DND-41 (cell line): ENCODE measurements at regions not wholly inside any gene's neighbourhood (a gene's known extent, or its start where the extent isn't known, plus 50 kb on each side); places are given as distances from the start of the nearest gene placed in this dataset.

Experiments used
- EZH2 ChIP-seq: IDR thresholded peaks from 3 replicates; pipeline ENCODE4 v1.6.1; 2012; ENCODE audit warnings: borderline replicate concordance, low read depth, mild to moderate bottlenecking, moderate library complexity, low read length, inconsistent platforms; ENCODE audit not compliant: severe bottlenecking
- TF ChIP-seq, protein P1 (sequence below): IDR thresholded peaks from 2 replicates; pipeline ENCODE4 v1.5.1; 2012; ENCODE audit warnings: borderline replicate concordance, low read length, moderate library complexity, mild to moderate bottlenecking; ENCODE audit not compliant: poor library complexity, severe bottlenecking; ENCODE audit errors: extremely low read depth

DNA sequence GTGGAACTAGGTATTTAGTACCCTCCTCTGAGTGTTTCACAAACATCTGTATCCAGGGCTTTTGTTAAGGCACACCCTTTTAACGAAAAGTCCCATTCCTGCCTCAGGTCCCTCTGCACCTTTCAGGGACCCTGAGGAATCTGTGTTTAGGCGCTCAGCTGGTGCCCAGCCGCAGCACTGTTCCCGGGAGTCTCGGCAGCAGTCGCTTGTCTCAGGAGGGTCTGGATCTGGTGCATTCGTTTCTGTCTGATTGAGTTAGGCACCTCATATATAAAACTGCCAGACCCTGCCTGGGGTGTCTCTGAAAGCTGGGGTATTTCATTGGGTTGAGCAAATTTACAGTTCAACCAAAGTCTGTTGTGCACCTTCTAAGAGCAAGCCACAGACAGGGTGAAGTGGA, 162.8 kb upstream of the TOPAZ1 start:
- TF ChIP-seq, protein P1, sequence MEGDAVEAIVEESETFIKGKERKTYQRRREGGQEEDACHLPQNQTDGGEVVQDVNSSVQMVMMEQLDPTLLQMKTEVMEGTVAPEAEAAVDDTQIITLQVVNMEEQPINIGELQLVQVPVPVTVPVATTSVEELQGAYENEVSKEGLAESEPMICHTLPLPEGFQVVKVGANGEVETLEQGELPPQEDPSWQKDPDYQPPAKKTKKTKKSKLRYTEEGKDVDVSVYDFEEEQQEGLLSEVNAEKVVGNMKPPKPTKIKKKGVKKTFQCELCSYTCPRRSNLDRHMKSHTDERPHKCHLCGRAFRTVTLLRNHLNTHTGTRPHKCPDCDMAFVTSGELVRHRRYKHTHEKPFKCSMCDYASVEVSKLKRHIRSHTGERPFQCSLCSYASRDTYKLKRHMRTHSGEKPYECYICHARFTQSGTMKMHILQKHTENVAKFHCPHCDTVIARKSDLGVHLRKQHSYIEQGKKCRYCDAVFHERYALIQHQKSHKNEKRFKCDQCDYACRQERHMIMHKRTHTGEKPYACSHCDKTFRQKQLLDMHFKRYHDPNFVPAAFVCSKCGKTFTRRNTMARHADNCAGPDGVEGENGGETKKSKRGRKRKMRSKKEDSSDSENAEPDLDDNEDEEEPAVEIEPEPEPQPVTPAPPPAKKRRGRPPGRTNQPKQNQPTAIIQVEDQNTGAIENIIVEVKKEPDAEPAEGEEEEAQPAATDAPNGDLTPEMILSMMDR = no peak
- TF ChIP-seq EZH2 = no peak
